ENCODE measurements at regions not wholly inside any gene's neighbourhood (a gene's known extent, or its start where the extent isn't known, plus 50 kb on each side); places are given as distances from the start of the nearest gene placed in this dataset.

- DNase-seq = peak; percentile 42
Observed at GRCh38 chr6:122033564-122034181, 365.8 kb upstream of the HSF2 start.

DNA sequence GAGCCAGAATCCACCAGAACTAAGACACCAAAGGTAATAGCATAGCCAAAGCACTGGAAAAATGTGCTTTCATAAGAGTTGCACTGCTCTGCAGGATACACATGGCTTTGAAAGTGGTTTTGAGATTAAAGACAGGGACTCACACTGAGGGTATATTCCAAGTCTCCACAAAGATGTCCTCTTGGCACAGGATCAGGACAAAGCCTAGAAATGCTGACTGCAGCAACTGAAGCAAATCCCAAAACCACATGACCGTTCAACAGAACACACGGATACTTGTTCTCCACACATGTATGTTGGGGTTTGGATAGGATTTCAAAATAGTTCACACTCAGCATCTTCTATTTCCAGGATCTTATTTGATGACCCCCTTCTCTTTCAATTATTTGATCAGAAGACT lies 364.3 kb upstream of the HSF2 start:
- no peak for DNase-seq

DNA sequence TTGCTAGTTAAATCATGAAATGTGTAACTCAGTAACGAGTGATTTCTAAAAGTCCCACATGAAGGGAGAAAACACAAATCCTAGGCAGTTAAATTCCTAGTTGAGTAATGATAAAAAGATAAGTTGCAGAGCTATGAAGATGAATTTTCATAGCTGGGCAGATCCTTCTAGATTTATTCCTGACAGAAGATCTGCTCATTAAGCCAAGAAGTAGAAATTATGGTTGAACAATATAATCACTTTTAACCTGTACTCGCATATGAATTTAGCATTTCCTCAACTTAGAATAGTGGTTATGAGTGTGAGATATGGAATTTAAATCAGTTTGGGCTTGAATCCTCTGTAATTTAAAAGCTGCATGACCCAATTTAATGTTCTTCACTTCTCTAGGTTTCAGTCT lies 359.2 kb upstream of the HSF2 start:
- no peak for DNase-seq

- DNase-seq = no peak
Observed at GRCh38 chr6:122042380-122042779, 357.1 kb upstream of the HSF2 start.

GRCh38 chr6:122042960-122043735 lies 356.3 kb upstream of the HSF2 start:
- no peak for DNase-seq

GRCh38 chr6:122048570-122048969 lies 350.9 kb upstream of the HSF2 start:
- DNase-seq = no peak

DNA sequence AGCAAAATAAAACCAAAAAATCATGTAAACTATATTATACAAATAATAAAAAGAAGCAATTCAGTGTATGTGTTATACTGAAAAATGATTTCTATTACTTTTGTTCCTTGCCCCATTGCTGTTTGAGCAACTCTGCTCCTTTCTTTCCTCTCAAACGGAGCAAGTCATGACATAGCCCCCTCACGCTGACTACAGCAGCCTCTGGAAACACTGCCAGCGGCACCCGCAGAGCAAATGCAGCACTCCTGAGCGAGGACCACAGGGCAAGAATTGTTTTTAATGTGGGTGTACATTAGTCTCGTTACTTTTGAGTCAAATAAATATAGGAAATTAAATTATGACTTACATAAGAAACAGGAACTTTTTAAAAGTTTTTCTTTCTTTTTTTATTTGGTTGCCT lies 350.1 kb upstream of the HSF2 start:
- DNase-seq = no peak

DNA sequence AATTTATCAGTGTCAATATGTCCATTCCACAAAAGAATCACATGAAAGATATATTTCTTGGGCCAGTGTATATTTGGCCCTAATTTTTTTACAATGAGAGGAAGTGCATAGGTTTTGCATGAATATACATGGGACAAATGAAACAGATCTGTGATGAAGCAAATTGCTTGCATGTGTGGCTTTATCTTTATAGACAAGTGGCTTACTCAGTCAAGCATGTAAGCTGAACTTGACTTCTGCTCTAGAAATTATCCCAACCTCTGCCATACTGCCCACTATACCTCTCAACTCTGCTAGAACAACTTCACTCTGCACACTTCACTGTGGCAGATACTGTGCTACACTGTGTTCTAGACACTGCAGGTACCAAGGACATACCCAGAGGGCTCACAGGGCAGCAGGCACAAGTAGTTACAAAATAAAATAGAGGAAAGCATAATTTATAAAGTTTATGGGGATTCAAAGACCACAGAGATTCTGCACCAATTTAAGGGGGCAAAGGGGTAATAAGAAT lies 349.2 kb upstream of the HSF2 start:
- no peak for DNase-seq

- DNase-seq = no peak
Observed at GRCh38 chr6:122052346-122052900, 347.0 kb upstream of the HSF2 start.

- DNase-seq = no peak
Observed at GRCh38 chr6:122059918-122060317, 339.5 kb upstream of the HSF2 start.

- DNase-seq = no peak
Observed at GRCh38 chr6:122061855-122062254, 337.6 kb upstream of the HSF2 start.

GRCh38 chr6:122063076-122063475 lies 336.4 kb upstream of the HSF2 start:
- DNase-seq = no peak

DNA sequence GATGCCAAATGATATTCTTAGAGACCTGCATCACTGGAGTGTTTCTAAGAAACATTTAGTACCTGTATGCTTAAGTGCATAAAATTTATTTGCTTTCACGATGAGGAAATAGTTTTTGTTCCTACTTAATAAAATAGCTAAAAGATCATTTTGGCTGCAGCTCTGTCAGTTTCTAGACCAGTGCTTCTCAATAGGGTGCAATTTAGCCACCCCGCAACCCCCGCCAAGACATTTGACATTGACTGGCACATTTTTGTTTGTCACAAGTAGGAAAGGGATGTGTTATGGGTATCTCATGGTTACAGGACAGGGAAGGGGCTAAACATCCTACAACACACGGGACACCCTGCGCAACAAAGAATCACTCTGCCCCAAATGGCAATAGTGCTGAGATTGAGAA lies 335.7 kb upstream of the HSF2 start:
- no peak for DNase-seq

DNA sequence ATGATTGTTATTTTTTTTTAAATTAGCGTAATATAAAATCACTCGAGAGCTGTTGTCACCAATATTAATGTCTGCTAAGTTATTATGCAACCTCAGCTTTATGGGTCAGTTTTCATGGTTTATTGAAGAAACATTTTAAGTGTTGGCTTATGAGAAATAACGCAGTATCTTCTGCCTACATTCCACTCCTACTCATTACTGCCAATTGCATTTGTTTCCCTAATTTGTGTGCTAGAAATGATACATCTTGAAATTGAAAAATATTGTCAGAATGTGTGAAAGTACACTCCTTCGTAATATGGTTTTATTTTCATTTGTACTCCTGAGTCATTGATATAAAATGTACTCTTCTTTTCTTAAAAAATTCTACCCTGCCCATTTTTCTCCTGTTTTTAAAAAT lies 333.3 kb upstream of the HSF2 start:
- no peak for DNase-seq

GRCh38 chr6:122068291-122068769 lies 331.1 kb upstream of the HSF2 start:
- DNase-seq = no peak

DNA sequence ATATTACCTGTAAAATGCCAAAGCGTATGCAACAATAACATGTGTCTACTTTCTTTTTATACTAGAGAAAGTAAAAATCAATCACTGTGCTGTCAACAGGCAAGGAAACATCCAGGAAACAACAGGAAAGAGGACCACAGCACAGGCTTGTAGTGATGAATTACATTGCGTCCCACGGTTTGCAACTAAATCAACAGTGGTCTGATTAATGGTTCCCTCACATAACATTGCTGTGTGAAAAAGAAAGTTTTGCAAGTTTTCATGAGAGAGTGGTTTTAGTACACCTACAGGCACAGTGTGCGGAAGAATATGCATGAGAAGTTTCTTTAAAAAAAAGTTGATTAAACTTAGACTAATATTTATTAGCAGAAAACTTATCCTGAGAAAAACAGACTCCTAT lies 329.5 kb upstream of the HSF2 start:
- DNase-seq = no peak

DNA sequence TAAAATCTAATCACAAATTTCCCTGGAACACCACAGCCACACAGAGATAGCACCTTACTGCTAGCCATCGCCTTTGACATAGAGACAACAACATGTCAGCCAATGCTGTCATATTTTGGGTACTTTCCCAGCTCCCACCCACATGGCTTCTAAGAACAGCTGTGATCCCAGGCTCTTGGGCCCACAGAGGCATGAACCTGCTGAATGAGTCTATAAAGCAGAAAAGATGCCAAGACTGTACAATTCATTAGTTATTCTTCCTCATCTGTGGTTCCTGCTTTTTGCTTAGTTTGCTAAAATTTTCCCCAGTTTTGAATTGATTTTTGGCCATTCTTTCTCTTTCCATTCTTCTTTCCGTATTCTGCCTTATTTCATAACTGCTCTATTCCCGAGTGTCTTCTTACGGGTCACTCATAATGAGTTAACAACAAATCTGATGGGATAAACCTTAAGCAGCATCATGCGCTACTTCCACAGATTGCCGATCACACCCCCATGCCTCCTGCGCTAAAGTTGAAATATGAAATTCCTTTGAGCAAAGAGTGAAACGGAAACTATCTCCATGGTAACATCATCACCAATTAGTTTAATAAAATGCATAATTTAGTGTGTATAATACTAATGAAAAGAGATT lies 327.3 kb upstream of the HSF2 start:
- no peak for DNase-seq

DNA sequence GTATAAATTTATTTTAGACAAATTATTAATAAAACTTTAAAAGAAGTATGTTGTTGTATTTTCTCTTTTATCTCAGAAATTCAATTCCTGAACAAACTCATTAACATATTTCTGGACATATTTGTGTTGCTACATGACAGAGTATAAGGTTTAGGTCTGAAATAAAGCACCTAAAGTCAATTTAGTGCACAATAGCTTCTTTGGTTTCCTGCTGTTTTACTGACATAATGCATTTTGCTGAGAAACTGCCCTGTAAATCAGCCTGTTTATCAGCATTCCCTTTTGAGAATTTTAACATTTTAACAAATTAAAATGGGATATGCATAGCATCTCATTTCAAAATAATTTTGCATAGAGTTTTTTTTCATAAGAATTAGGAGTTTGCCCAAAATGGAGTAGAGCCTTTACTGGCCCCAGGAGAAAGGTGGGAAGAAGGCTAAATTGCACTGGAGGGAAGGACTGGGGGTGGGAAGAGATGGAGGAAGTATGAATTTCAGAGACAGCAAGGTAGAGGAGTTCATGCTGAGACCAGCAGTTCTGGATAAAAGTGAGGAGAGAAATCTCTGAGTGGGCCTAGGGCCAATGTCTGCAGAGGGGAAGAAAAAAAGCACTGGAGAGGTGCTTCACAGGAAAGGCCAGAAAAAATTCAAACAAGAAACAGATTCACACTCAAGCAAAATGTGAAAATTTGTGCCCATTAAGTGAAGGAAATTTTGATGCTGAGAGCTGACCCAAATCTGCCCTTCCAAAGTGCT lies 324.2 kb upstream of the HSF2 start:
- no peak for DNase-seq

- no peak for DNase-seq
Observed at GRCh38 chr6:122075917-122076316, 323.5 kb upstream of the HSF2 start.

GRCh38 chr6:122077603-122078002 lies 321.8 kb upstream of the HSF2 start:
- no peak for DNase-seq

GRCh38 chr6:122078481-122078880 lies 321.0 kb upstream of the HSF2 start:
- DNase-seq = no peak

GRCh38 chr6:122079916-122080315 lies 319.5 kb upstream of the HSF2 start:
- DNase-seq = no peak

DNA sequence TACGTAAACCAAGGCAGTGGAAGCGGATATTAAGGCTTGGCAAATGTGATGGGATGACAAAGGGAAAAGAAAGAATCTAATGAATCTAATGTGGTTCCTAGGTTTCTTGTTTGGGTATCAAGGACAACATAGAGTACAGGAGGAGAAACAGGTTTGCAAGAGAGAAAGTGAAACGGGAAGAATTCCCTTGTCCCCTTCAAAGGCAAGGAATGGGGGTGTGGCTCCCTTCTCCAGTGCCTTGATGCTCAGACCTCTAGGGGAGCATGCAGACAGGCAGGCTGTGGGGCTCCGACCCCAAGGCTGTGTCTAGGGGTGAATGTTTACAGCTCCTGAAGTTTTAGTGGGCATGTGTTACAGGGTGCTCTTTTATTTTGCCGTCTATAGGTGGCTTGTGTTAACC lies 317.5 kb upstream of the HSF2 start:
- DNase-seq = no peak

Data from activated CD4-positive, alpha-beta T cell treated with anti-CD3 and anti-CD28 coated beads, Interleukin-2, amount 50 U/mL, for 16 hours (primary cell).